ENCODE measurements at regions not wholly inside any gene's neighbourhood (a gene's known extent, or its start where the extent isn't known, plus 50 kb on each side); places are given as distances from the start of the nearest gene placed in this dataset.

DNA sequence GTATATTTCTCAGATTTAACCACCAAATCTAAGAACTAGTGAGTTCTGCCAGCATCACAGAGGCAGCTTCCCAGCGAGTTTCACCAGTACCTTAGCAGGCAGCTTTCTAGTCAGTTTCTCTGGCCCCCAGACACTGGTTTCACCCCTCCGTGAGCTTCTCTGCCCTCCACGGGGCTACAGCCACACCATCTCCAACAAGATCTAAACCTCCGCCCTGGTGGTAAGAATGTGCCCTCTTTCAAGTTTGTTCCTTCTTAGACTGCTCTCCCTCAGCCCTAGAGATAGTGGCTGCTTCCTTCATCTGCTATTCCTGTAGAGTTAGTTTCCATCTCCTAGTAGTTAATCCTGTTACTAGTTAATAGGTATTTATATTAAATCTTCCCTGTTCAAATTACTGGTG is 60.5 kb upstream of the TAB3 start:
- no peak for DNase-seq

DNA sequence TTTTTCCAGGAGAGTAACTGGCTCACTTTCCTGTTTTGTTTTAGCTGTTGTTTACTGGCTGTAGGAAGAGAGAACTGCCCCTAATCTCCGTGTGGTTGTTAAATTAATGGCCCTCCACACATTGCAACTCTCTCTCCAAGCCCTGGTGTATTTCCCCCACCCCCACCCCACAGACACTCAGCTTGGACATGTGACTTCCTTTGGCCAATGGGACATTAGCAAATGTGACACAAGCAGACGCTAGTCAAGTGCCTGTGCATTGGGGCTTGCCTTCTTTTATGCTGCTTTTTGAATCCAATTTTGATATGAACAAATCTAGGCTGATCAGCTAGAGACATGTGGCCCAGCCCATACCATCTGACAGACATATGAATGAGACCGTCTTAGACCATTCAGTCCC is 59.6 kb upstream of the TAB3 start:
- DNase-seq, result no peak

DNA sequence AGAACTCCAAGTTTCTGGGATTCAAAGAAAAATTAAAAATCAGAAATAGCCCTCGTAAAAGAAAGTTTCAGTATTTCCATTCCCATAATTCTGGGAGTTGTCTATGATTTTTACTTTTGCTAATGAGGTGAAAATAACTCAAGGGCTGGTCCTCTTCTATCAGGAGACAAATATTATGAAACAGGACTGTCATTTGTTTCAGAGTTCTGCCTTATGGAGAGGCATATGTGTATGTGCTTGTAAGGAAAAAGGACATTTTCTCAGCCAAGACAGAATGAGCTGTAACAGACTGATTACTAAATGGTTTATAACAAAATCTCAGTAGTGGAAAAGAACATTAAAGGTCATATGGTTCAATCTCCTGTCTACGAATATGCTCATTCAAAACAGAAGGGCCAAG is 59.0 kb upstream of the TAB3 start:
- no peak for DNase-seq

DNA sequence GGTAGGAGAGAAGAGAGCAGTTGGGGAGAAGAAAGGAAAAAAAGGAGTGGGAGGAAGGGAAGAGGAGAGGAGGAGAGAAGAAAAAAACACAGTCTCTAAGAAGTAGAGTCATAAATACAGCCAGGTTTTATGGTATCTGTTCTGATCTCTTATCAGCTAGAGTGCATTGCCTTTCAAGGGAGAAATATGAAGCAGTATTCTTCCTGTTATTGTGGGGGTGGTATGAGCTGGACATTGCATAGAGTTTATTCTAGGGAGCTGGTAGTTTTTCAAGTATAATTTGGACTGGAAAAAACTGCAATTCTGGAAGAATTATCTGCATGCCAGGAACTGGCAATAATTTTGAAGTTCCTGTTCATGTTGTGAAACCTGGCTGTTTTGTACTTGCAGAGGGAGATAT is 54.9 kb upstream of the TAB3 start:
- no peak for DNase-seq

DNA sequence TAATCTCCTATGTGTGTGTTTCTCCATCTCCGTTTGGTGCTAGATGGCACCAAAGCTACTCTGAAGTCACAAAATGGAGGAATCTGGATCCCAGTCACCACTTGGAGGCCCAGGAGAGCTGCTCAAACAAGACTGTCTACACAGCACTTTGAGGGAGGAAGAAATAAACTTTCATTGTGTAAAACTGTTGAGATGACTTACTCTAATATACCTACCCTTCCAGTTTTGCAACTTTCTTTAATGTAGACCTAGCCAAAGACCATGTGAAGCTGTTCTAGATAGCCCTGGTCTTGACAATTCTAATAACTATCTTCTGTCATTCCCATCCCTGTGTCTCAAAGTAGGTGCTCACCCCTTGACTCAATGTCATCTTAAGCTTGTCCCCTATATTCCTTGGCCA is 52.8 kb upstream of the TAB3 start:
- no peak for DNase-seq

DNA sequence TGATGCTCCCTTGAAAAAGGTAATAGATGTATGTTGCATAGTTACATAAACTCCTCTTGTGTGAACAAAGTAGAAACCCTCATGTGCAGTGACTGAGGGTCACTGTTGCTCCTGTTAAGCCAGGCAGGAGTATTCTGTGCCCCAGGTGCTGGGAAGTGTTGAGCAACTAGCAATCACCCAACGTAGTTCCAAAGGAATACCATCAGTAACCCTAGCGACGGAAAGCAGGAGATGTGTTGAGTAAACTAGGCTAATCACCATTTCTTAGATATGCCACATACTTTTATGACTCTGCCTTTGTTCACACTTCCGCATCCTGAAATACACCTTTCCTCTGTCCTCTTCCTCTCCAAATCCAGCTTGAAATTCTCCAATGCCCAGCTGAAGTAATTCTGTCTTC is 50.9 kb upstream of the TAB3 start:
- DNase-seq, result no peak
